ENCODE measurements at regions not wholly inside any gene's neighbourhood (a gene's known extent, or its start where the extent isn't known, plus 50 kb on each side); places are given as distances from the start of the nearest gene placed in this dataset.

DNA sequence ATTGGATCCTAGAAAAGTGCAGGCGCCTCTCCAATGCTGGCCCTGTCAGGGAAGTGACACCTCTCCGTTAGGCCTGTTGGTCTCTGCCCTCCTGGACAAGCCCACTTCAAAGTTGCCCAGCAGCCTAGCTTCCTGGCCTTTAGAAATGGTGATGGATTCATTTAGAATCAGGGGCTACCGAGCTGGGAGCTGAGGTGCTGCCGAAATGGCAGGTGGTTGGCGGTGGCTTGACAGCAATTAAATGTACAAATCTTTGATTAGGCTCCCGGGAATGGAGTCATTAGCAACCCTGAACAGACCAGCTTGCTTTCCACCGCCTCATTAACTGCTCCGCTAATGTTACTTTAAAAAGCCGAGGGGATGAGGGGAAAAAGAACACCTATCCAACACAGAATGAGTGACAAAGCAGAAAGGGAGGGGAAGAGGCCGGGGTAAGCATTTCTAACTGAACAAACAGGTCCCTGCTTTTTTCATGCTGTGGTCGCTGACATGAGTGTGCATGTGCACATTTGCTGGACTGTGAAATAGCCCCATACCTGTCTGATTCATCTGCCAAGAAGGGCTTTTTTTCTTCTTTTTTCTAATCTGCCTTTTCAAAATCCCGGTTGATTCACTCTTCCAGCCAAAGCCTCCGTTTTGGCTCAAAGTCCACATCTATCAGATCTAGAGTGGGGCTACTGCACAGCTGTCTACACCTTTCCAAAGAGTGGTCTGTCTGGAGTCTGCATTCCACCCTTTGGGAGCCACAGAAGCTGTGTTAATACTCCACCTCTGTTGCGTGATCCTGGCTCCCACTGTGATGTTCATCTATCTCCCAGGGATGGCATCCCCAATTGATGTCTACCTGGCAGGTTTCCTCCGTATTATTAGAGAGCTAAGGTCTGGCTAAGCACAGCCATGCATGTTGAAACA is 431.9 kb downstream of the COG6 start:
- DNase-seq (ENCODE audit: low read depth, low spot score), result no peak
- H3K36me3 ChIP-seq (ENCODE audit: insufficient read depth, insufficient read length, low read length), result no peaks in the 10 kb centered on the region
- H3K9me3 ChIP-seq (ENCODE audit: insufficient read depth, low read length), result no peaks in the 10 kb centered on the region
- H3K4me3 ChIP-seq (ENCODE audit: insufficient read length, low read depth), result no peak overlapping the region
- TF ChIP-seq SUZ12 (IDR thresholded peaks at IDR 0.05; ENCODE audit: extremely low read depth, insufficient read depth, insufficient read length) (no peak), YY1 (IDR thresholded peaks at IDR 0.05; ENCODE audit: insufficient read depth, insufficient read length) (no peak), ZNF274 (IDR thresholded peaks at IDR 0.05; ENCODE audit: low read depth, low read length) (no peak)
- H3K4me1 ChIP-seq (ENCODE audit: insufficient read depth, insufficient read length), result no peaks in the 10 kb centered on the region
- H3K9ac ChIP-seq (ENCODE audit: insufficient read length, low read depth), result no peak overlapping the region
- H3K27me3 ChIP-seq (ENCODE audit: insufficient read depth, insufficient read length), result no peaks in the 10 kb centered on the region

DNA sequence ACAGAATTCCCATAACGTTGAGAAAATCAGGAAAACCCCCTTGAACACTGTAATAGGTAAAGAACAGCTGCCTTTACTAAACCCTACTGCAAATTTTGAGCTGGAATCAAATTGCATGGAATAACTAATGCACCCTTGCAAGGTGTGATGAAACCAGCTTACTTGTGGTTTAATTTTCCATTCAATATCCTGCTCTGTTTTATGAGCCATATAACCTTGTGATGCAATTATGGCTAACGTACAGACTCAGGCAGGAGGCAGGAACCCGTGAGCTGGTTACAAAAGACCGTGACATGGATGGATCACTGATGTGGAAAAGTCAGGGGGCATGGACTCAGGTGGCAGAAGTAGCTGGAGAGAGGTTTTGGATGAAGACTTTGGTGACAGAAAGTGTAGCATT is 438.6 kb downstream of the COG6 start:
- no peak overlapping the region for H3K4me3 ChIP-seq (ENCODE audit: insufficient read length, low read depth)
- no peak for DNase-seq (ENCODE audit: low read depth, low spot score)
- H3K9ac ChIP-seq (ENCODE audit: insufficient read length, low read depth), result no peak overlapping the region
- TF ChIP-seq YY1 (IDR thresholded peaks at IDR 0.05; ENCODE audit: insufficient read depth, insufficient read length) (no peak), SUZ12 (IDR thresholded peaks at IDR 0.05; ENCODE audit: extremely low read depth, insufficient read depth, insufficient read length) (no peak), ZNF274 (IDR thresholded peaks at IDR 0.05; ENCODE audit: low read depth, low read length) (no peak)
- no peaks in the 10 kb centered on the region for H3K36me3 ChIP-seq (ENCODE audit: insufficient read depth, insufficient read length, low read length)
- H3K9me3 ChIP-seq (ENCODE audit: insufficient read depth, low read length), result no peaks in the 10 kb centered on the region; the same call in 1 of the 2 replicates
- H3K4me1 ChIP-seq (ENCODE audit: insufficient read depth, insufficient read length), result no peaks in the 10 kb centered on the region
- H3K27me3 ChIP-seq (ENCODE audit: insufficient read depth, insufficient read length), result no peaks in the 10 kb centered on the region

DNA sequence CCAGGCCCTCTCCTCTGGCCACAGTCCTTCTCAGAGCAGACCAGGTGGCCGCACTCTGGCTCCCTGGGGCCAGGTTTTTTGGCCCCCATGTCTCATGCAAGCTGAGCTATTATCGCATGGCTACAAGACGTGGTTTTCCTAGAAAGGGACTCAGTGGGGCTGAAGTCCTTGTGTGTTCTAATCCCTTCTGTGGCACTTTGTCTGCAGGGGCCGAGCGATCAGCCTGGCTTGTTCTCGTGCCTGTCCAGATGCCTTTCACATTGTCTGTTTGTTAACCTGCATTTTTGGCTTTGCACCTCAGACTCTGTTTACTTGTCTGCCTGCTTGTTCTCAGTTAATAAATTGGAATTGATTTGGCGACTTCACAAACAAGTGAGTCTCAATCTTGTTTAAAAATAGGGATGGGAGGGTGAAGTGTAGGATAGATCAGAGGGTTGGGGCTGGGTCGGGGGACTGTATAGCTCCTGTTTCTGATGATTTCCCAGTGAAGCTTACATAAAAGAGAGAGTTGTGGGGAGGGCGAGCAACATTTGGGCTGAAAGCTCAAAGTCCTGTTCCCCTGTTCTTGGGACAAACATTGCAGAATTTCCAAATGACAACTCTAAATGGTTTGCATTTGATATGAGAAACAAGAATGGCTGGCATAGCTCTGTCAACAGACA is 440.4 kb downstream of the COG6 start:
- Histone ChIP-seq H3K4me1 (ENCODE audit: insufficient read depth, insufficient read length) (no peaks in the 10 kb centered on the region), H3K9me3 (ENCODE audit: insufficient read depth, low read length) (peaks cover 6% of the 10 kb centered on the region; the same call in 1 of the 2 replicates), H3K9ac (ENCODE audit: insufficient read length, low read depth) (no peak overlapping the region), H3K4me3 (ENCODE audit: insufficient read length, low read depth) (no peak overlapping the region), H3K27me3 (ENCODE audit: insufficient read depth, insufficient read length) (no peaks in the 10 kb centered on the region), H3K36me3 (ENCODE audit: insufficient read depth, insufficient read length, low read length) (no peaks in the 10 kb centered on the region)
- no peak for TF ChIP-seq YY1 (IDR thresholded peaks at IDR 0.05; ENCODE audit: insufficient read depth, insufficient read length)
- TF ChIP-seq ZNF274 (IDR thresholded peaks at IDR 0.05; ENCODE audit: low read depth, low read length), result no peak
- no peak for TF ChIP-seq SUZ12 (IDR thresholded peaks at IDR 0.05; ENCODE audit: extremely low read depth, insufficient read depth, insufficient read length)
- DNase-seq (ENCODE audit: low read depth, low spot score), result no peak

DNA sequence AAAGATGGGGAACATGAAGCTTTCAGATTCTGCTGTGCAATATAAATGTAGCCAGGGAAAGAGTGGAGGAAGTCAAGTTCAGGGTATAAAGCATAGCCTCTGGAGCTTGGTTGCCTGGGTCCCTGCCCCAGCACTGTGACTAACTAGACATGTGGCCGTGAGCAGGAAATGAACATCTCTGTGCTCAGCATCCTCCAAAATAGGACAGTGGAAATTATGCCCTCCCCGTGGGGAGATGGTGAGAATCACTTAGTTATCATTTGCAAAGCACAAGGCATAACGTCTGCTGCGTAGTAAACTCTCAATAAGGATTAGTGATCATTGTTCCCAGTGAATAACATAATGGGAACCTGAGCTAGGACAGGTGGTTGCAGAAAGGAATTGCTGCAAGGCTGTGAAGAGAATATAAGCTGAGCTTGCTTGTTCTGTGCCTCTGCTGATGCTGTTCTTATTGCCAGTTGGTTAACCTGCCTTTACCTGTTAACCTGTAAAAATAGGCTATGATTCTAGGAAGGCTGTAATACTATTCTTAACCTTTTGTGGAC is 441.0 kb downstream of the COG6 start:
- H3K9ac ChIP-seq (ENCODE audit: insufficient read length, low read depth), result no peak overlapping the region
- H3K36me3 ChIP-seq (ENCODE audit: insufficient read depth, insufficient read length, low read length), result no peaks in the 10 kb centered on the region
- H3K9me3 ChIP-seq (ENCODE audit: insufficient read depth, low read length), result peaks cover 6% of the 10 kb centered on the region; the same call in 1 of the 2 replicates
- TF ChIP-seq SUZ12 (IDR thresholded peaks at IDR 0.05; ENCODE audit: extremely low read depth, insufficient read depth, insufficient read length), result no peak
- no peak for DNase-seq (ENCODE audit: low read depth, low spot score)
- H3K27me3 ChIP-seq (ENCODE audit: insufficient read depth, insufficient read length), result no peaks in the 10 kb centered on the region
- no peak overlapping the region for H3K4me3 ChIP-seq (ENCODE audit: insufficient read length, low read depth)
- no peaks in the 10 kb centered on the region for H3K4me1 ChIP-seq (ENCODE audit: insufficient read depth, insufficient read length)

DNA sequence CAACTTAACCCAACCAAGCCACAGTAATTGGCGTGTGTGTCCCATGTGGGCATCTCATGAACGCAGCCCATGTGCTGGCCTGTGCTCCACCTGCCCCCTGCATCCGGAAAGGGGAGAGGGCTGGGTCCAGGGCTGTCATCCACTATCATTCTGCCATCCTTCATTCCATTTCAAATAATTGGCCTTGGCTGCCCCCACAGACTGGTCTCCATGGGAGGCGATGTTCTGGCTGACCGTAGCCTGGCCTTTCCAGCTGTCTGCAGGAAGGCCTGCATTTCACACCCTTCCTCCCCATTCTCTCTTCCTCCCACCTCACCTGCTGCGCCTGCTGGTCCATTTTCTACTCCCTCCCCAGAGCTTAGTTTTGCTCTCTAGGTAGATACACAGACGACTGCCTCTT is 442.8 kb downstream of the COG6 start:
- DNase-seq (ENCODE audit: low read depth, low spot score), result no peak
- Histone ChIP-seq H3K4me3 (ENCODE audit: insufficient read length, low read depth) (no peak overlapping the region), H3K36me3 (ENCODE audit: insufficient read depth, insufficient read length, low read length) (no peaks in the 10 kb centered on the region), H3K27me3 (ENCODE audit: insufficient read depth, insufficient read length) (no peaks in the 10 kb centered on the region), H3K9ac (ENCODE audit: insufficient read length, low read depth) (no peak overlapping the region), H3K9me3 (ENCODE audit: insufficient read depth, low read length) (peaks cover 6% of the 10 kb centered on the region; the same call in 1 of the 2 replicates), H3K4me1 (ENCODE audit: insufficient read depth, insufficient read length) (no peaks in the 10 kb centered on the region)
- TF ChIP-seq SUZ12 (IDR thresholded peaks at IDR 0.05; ENCODE audit: extremely low read depth, insufficient read depth, insufficient read length) (no peak), YY1 (IDR thresholded peaks at IDR 0.05; ENCODE audit: insufficient read depth, insufficient read length) (no peak), ZNF274 (IDR thresholded peaks at IDR 0.05; ENCODE audit: low read depth, low read length) (no peak)

DNA sequence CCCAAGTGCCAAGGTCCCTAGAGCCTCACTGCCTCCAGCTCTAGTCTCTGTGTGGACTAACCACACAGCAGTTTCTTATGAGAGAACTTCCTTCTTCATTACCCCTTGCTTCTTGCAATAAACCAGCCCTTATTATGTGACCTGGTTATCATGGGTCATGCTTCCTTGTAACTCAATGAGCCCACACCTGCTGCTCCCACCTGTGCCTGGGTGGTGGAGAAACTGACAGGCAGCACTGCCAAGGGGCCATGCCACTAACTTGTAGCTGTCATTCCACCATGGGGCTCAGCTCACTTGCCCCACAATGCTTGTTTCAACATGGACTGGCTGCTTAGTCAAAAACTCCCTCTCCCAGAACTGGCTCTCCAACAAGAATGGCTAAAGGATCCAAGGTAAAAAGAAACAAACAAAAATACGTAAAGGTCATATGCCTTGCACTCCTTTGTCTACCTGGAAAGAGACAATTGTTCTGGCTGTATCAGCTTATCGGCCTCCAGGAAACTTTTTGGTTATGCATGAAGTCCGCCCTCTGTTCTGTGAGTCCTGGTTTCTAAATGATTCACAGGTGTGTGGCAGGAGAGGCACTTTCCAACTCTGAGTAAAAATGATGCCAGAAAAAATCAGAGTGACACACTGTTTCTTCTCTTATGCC is 446.4 kb downstream of the COG6 start:
- DNase-seq (ENCODE audit: low read depth, low spot score), result no peak
- TF ChIP-seq YY1 (IDR thresholded peaks at IDR 0.05; ENCODE audit: insufficient read depth, insufficient read length) (no peak), ZNF274 (IDR thresholded peaks at IDR 0.05; ENCODE audit: low read depth, low read length) (no peak), SUZ12 (IDR thresholded peaks at IDR 0.05; ENCODE audit: extremely low read depth, insufficient read depth, insufficient read length) (no peak)
- Histone ChIP-seq H3K27me3 (ENCODE audit: insufficient read depth, insufficient read length) (no peaks in the 10 kb centered on the region), H3K9ac (ENCODE audit: insufficient read length, low read depth) (no peak overlapping the region), H3K4me3 (ENCODE audit: insufficient read length, low read depth) (no peak overlapping the region), H3K9me3 (ENCODE audit: insufficient read depth, low read length) (peaks cover 6% of the 10 kb centered on the region; the same call in 1 of the 2 replicates), H3K4me1 (ENCODE audit: insufficient read depth, insufficient read length) (no peaks in the 10 kb centered on the region), H3K36me3 (ENCODE audit: insufficient read depth, insufficient read length, low read length) (no peaks in the 10 kb centered on the region)
